ENCODE measurements at regions not wholly inside any gene's neighbourhood (a gene's known extent, or its start where the extent isn't known, plus 50 kb on each side); places are given as distances from the start of the nearest gene placed in this dataset.
"Not testable (repeated sequence)": the region's sequence is repeated elsewhere in the genome, so short reads cannot be mapped to it uniquely, and the experiment has no call there.

DNA sequence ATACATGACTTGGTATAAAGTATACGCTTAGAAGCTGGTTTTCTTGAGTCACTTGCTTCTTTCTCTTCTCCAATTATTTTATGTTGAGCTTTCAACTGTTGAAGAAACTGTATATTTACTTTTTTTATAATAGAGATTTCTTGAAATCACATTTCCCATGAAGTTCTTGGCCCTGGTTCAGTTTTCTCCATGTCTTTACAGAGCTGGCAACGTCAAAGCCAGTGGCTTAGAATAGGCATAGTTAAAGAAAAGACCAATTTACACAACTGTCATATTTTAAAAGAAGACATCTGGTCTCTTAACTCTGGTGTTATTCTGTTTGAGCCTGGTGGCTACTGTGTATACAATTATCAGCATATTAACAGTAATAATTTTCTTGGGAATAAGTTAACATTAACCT lies 1249.3 kb downstream of the CDH12 start:
- DNase-seq, result no peak

- DNase-seq, result no peak
Observed at GRCh38 chr5:21594566-21594965, 1258.6 kb downstream of the CDH12 start.

DNA sequence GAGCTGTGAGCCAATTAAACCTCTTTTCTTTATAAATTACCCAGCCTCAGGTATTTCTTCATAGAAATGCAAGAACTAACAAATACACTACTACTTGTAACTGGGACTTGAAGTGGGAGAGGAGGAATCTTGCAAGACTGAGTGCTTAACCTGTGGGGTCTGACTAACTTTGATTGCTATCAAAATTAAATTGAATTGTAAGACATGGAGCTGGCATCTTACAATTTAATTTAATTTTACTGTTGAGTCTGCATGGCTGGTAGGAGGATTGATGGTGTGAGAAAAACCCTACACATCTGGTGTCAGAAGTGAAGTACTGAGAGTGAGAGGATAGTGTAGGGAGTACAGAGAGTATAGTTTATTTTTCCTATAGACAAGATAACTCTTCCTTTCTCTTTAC lies 1259.9 kb downstream of the CDH12 start:
- DNase-seq, result no peak

- DNase-seq, result no peak
Observed at GRCh38 chr5:21581508-21581907, 1271.6 kb downstream of the CDH12 start.

DNA sequence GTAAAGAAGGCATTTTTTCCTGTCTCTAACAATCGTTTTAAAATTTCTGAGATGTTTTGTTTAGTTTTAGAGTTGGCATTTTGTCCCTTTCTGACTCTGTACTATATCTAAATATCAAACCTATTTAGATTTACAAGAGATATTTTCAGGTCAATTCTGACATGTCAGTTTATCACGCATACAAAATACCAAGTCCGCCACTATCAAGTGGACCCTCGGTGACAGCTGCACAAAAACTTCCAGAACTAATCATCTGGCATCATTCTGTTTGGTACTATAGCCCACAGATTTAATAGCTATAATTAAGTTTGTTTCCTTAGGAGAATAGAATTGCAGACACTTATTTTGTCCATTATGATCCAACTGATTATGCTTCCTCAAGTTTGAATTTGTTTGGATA lies 1278.2 kb downstream of the CDH12 start:
- DNase-seq, result peak; percentile 95

DNA sequence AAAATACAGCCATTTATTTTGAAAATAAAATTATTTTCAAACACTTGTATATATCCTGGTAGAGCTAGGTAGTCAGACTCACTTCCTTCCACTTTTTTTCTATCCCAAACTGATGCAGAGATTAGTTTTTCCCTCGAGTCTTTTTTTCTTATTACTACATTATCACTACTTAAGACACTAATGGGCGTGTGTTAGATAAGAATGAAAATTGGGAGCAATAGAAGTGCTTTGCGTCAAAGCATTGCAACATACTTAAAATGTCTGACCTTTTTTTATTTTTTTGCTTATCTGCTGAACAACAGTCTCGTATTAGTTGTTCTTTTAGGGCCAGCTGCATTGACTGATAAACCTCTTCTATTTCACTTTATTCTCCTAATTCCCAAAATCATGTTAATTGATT lies 1278.7 kb downstream of the CDH12 start:
- DNase-seq, result no peak

DNA sequence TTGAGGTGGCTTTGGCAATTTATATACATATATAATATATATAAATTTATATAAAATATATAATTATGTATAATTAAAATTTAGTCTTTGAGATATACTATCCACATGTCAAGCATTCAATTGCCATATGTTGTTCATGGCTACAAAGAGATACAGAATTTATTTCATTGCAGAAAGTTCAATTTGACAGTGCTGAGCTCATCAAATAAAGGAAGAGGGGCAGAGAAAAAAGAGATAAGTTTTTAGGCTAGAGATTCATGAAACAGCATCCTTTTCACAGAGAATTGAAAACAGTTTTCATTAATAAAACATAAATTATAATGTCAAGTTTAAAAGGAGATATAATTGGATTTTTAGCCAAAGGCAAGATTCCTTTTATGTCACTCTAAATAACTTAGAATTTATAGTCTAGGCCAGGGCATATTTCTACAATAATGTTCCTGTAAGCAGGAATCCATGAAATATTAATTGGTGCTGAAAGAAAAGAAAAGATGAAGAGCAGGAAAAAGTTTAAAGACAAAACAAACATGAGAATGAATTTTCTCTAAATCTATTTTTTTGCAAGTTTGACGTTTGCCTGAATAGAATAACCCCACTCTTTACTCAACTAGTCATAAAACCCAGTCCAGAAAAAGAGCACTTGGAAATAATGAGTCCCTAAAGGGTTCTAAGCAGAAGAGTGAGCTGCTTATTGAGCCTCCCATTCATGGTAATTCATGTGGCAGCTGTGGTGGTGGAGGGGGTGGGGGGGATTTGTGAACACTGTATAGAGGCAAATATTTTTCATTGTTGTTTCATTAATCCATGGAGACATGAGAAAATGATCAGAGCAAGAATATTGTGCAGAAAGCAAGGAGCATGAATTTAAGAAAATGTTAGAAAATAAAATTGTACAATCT lies 1279.5 kb downstream of the CDH12 start:
- no peak for DNase-seq

- not testable (repeated sequence) for DNase-seq
Observed at GRCh38 chr5:21571196-21571595, 1281.9 kb downstream of the CDH12 start.

GRCh38 chr5:21559109-21559508 lies 1294.0 kb downstream of the CDH12 start:
- DNase-seq, result not testable (repeated sequence)

DNA sequence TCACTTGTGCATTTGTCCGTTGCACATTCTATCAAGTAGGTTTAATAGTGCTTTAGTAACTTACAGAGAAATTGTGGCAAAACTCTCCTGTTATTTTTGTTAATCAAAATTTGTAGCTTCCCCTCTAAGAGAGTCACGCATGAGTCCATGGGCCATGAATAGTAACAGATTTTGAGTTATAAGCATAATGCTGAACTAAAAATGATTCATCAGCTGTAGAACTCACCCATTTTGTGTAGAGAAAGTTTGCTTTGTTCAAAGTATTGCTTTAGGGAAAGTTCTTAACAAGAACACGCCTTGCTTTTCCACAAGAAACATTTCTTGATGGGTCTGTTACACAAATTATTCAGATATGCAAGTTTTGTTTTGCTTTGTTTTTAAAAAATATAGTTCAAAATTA lies 1300.9 kb downstream of the CDH12 start:
- not testable (repeated sequence) for DNase-seq

- DNase-seq, result not testable (repeated sequence)
Observed at GRCh38 chr5:21550916-21551315, 1302.2 kb downstream of the CDH12 start.

- DNase-seq, result not testable (repeated sequence)
Observed at GRCh38 chr5:21547656-21548055, 1305.5 kb downstream of the CDH12 start.

- not testable (repeated sequence) for DNase-seq
Observed at GRCh38 chr5:21535114-21535513, 1318.0 kb downstream of the CDH12 start.

GRCh38 chr5:21521157-21521556 lies 1332.0 kb downstream of the CDH12 start:
- not testable (repeated sequence) for DNase-seq

- DNase-seq, result not testable (repeated sequence)
Observed at GRCh38 chr5:21496926-21497325, 1356.2 kb downstream of the CDH12 start.

DNA sequence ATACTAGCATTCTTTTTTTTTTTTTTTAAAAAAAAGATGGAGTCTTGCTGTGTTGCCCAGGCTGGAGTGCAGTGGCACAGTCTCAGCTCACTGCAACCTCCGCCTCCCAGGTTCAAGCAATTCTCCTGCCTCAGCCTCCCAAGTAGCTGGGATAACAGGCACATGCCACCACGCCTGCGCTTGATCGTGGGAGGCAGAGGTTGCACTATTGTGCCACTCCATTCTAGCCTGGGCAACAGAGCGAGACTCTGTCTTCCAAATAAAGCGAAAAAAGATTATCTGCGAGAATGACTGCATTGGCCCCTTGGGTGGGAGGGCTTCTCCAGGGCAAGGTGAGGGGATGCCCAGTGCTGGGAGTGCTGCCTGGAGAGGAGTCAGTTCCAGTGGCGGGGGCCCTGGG lies 1357.1 kb downstream of the CDH12 start:
- not testable (repeated sequence) for DNase-seq

DNA sequence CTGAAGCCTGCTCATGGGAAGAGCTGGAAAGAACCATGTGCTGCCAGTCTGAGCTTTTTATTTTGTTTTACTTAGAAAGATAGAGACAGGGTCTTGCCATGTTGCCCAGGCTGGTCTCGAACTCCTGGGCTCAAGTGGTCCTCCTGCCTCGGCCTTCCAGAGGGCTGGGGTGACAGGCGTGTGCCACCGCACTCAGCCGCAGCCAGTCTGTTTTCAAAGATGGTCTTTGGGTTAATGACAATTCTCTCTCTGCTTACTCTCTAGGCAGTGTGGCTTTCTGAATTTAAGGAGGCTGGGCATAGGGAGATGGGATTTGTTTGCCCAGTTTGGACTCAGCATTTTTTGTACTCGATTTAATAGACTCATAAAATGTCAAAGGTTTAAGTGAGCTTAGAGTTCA lies 1357.9 kb downstream of the CDH12 start:
- DNase-seq, result not testable (repeated sequence)

GRCh38 chr5:21494033-21494432 lies 1359.1 kb downstream of the CDH12 start:
- DNase-seq, result not testable (repeated sequence)

GRCh38 chr5:21491182-21491581 lies 1362.0 kb downstream of the CDH12 start:
- not testable (repeated sequence) for DNase-seq

GRCh38 chr5:21488828-21489227 lies 1364.3 kb downstream of the CDH12 start:
- DNase-seq, result not testable (repeated sequence)

DNA sequence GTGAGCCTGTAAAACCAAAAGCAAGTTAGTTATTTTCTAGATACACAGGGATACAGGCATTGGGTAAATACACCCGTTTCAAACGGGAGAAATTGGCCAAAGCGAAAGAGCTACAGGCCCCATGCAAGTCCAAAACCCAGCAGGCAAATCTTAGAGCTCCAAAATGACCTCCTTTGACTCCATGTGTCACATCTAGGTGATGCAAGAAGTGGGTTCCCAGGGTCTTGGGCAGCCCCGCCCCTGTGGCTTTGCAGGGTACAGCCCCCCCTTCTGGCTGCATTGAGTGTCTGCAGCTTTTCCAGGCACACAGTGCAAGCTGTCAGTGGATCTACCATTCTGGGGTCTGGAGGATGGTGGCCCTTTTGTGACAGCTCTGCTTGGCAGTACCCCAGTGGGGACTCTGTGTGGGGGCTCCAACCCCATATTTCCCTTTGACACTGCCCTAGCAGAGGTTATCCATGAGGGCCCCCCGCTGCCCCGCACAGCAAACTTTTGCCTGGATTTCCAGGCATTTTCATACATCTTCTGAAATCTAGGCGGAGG lies 1367.6 kb downstream of the CDH12 start:
- DNase-seq, result not testable (repeated sequence)

- DNase-seq, result not testable (repeated sequence)
Observed at GRCh38 chr5:21484498-21484889, 1368.7 kb downstream of the CDH12 start.

DNA sequence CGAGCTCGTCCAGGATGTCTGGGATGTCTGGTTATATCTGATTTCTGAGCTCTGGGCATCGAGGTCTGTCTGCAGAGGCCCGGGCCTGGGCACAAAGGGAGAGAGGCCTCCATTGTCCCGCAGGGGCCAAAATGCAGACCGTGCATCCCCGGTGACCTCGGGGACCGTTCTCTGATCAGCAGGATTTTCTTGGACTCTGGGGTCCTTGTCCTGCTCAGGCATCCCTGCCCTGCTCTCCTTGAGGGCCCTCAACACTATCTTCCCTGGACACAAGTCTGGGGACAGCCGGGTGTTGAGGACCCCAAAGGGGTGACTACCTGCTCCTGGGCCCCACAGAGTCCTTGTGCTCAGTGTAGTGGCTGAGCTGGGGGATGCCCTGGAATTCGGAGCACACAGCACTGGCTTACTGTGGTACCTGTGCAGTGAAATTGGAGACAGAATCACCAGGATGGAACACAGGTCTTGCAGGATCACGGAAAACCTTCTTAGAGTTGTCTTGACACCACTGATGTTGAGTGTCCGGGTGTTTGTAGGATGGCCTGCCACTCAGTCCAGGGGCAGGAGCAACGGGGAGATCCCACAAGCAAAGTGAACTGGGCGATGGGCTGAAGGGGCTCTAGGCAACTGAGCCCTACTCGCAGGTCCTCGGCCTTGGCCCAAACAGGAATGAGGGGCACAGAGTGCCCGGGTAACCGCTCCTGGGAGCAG lies 1369.2 kb downstream of the CDH12 start:
- not testable (repeated sequence) for DNase-seq
